Ishikawa (cell line): ENCODE measurements at regions not wholly inside any gene's neighbourhood (a gene's known extent, or its start where the extent isn't known, plus 50 kb on each side); places are given as distances from the start of the nearest gene placed in this dataset.

ENCODE experiments used
- CEBPB ChIP-seq: IDR thresholded peaks from 2 replicates; pipeline ENCODE4 v1.6.1; 2012
- CREB1 ChIP-seq: IDR thresholded peaks from 2 replicates; pipeline ENCODE4 v1.6.1; 2012; ENCODE audit warnings: low read depth
- EGR1 ChIP-seq: IDR thresholded peaks from 2 replicates; pipeline ENCODE4 v1.6.1; 2012
- EP300 ChIP-seq: IDR thresholded peaks from 2 replicates; pipeline ENCODE4 v1.6.1; 2012; ENCODE audit warnings: borderline replicate concordance
- FOXM1 ChIP-seq: IDR thresholded peaks from 2 replicates; pipeline ENCODE4 v1.6.1; 2012; ENCODE audit warnings: low read depth, borderline replicate concordance
- NFIC ChIP-seq: IDR thresholded peaks from 2 replicates; pipeline ENCODE4 v1.6.1; 2012
- RAD21 ChIP-seq: IDR thresholded peaks from 2 replicates; pipeline ENCODE4 v1.6.1; 2012; ENCODE audit warnings: low read depth
- TAF1 ChIP-seq: IDR thresholded peaks from 2 replicates; pipeline ENCODE4 v1.6.1; 2012; ENCODE audit warnings: low read depth, mild to moderate bottlenecking
- TCF12 ChIP-seq: IDR thresholded peaks from 2 replicates; pipeline ENCODE4 v1.6.1; 2012; ENCODE audit warnings: low read depth
- TEAD4 ChIP-seq: IDR thresholded peaks from 2 replicates; pipeline ENCODE4 v1.6.1; 2012
- YY1 ChIP-seq: IDR thresholded peaks from 2 replicates; pipeline ENCODE4 v1.6.1; 2012; ENCODE audit warnings: low read depth
- ZBTB7A ChIP-seq: IDR thresholded peaks from 2 replicates; pipeline ENCODE4 v1.6.1; 2012; ENCODE audit warnings: low read depth
- TF ChIP-seq, protein P1 (sequence below): IDR thresholded peaks from 2 replicates; pipeline ENCODE4 v1.6.1; 2012; ENCODE audit warnings: low read depth, mild to moderate bottlenecking
- TF ChIP-seq, protein P2 (sequence below): IDR thresholded peaks from 2 replicates; pipeline ENCODE4 v1.6.1; 2012
- TF ChIP-seq, protein P3 (sequence below): IDR thresholded peaks from 2 replicates; pipeline ENCODE4 v1.6.1; 2012

DNA sequence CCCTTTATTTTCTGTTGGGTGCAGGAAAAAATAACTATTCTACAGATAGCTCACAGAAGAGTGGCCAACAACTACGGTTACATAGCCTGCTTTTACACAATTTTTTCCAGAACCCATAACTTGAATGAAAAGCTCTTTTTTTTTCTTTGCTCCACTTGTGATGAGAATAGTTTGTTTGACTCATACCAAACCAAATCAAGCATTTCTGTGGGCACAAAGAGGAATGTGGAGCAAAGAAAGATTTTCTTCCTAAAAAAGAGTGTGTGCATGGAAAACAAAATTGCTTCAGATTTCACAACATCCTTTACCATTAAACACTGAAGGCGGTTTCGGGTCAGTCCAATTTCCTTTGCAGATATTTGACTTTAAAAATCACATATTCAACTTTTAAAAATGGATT lies 54.8 kb upstream of the RAB11FIP2 start:
- TF ChIP-seq RAD21, result no peak
- TF ChIP-seq EGR1, result no peak
- TF ChIP-seq ZBTB7A, result no peak
- TF ChIP-seq TCF12, result no peak
- TF ChIP-seq CREB1, result no peak
- TF ChIP-seq, protein P1, sequence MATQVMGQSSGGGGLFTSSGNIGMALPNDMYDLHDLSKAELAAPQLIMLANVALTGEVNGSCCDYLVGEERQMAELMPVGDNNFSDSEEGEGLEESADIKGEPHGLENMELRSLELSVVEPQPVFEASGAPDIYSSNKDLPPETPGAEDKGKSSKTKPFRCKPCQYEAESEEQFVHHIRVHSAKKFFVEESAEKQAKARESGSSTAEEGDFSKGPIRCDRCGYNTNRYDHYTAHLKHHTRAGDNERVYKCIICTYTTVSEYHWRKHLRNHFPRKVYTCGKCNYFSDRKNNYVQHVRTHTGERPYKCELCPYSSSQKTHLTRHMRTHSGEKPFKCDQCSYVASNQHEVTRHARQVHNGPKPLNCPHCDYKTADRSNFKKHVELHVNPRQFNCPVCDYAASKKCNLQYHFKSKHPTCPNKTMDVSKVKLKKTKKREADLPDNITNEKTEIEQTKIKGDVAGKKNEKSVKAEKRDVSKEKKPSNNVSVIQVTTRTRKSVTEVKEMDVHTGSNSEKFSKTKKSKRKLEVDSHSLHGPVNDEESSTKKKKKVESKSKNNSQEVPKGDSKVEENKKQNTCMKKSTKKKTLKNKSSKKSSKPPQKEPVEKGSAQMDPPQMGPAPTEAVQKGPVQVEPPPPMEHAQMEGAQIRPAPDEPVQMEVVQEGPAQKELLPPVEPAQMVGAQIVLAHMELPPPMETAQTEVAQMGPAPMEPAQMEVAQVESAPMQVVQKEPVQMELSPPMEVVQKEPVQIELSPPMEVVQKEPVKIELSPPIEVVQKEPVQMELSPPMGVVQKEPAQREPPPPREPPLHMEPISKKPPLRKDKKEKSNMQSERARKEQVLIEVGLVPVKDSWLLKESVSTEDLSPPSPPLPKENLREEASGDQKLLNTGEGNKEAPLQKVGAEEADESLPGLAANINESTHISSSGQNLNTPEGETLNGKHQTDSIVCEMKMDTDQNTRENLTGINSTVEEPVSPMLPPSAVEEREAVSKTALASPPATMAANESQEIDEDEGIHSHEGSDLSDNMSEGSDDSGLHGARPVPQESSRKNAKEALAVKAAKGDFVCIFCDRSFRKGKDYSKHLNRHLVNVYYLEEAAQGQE, result no peak
- TF ChIP-seq, protein P2, sequence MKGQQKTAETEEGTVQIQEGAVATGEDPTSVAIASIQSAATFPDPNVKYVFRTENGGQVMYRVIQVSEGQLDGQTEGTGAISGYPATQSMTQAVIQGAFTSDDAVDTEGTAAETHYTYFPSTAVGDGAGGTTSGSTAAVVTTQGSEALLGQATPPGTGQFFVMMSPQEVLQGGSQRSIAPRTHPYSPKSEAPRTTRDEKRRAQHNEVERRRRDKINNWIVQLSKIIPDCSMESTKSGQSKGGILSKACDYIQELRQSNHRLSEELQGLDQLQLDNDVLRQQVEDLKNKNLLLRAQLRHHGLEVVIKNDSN, result no peak
- no peak for TF ChIP-seq TAF1
- TF ChIP-seq TEAD4, result no peak
- no peak for TF ChIP-seq EP300
- TF ChIP-seq, protein P3, sequence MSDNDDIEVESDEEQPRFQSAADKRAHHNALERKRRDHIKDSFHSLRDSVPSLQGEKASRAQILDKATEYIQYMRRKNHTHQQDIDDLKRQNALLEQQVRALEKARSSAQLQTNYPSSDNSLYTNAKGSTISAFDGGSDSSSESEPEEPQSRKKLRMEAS, result no peak
- TF ChIP-seq NFIC, result no peak
- no peak for TF ChIP-seq FOXM1
- TF ChIP-seq YY1, result no peak
- TF ChIP-seq CEBPB, result no peak
